HG03045 (cell line): ENCODE measurements at regions not wholly inside any gene's neighbourhood (a gene's known extent, or its start where the extent isn't known, plus 50 kb on each side); places are given as distances from the start of the nearest gene placed in this dataset.

Source experiments
- ATAC-seq: cut with Tn5 transposase; IDR thresholded peaks from one replicate; pipeline ENCODE4 v1.9.1; 2021; ENCODE audit warnings: mild to moderate bottlenecking, moderate library complexity; ENCODE audit not compliant: unreplicated experiment

- no peak for ATAC-seq
These were observed 334.7 kb downstream of the IRS2 start for GRCh38 chr13:109451726-109452125.

- ATAC-seq = no peak
These were observed 337.8 kb downstream of the IRS2 start for GRCh38 chr13:109448629-109449028.

- ATAC-seq = no peak
These were observed 338.7 kb downstream of the IRS2 start for GRCh38 chr13:109447667-109448066.

- ATAC-seq = no peak
These were observed 346.1 kb downstream of the IRS2 start for GRCh38 chr13:109440320-109440719.

GRCh38 chr13:109439813-109440212, 346.6 kb downstream of the IRS2 start:
- no peak for ATAC-seq

- ATAC-seq = no peak
These were observed 349.5 kb downstream of the IRS2 start for GRCh38 chr13:109436841-109437240.

GRCh38 chr13:109436055-109436622, 350.2 kb downstream of the IRS2 start:
- no peak for ATAC-seq

- ATAC-seq = no peak
These were observed 355.2 kb downstream of the IRS2 start for GRCh38 chr13:109431217-109431616.

GRCh38 chr13:109428146-109428545, 358.2 kb downstream of the IRS2 start:
- ATAC-seq = no peak

- ATAC-seq = no peak
These were observed 358.7 kb downstream of the IRS2 start for GRCh38 chr13:109427695-109428094.

- ATAC-seq = no peak
These were observed 359.2 kb downstream of the IRS2 start for GRCh38 chr13:109427148-109427547.

GRCh38 chr13:109426690-109426990, 359.7 kb downstream of the IRS2 start:
- ATAC-seq = no peak

- no peak for ATAC-seq
These were observed 360.3 kb downstream of the IRS2 start for GRCh38 chr13:109425821-109426689.

- no peak for ATAC-seq
These were observed 364.2 kb downstream of the IRS2 start for GRCh38 chr13:109422161-109422560.

- no peak for ATAC-seq
These were observed 366.5 kb downstream of the IRS2 start for GRCh38 chr13:109419896-109420295.

GRCh38 chr13:109418111-109418510, 368.3 kb downstream of the IRS2 start:
- ATAC-seq = no peak

- ATAC-seq = no peak
These were observed 370.4 kb downstream of the IRS2 start for GRCh38 chr13:109416001-109416400.

- no peak for ATAC-seq
These were observed 371.3 kb downstream of the IRS2 start for GRCh38 chr13:109415057-109415456.

- no peak for ATAC-seq
These were observed 374.0 kb downstream of the IRS2 start for GRCh38 chr13:109412283-109412901.

GRCh38 chr13:109410868-109411267, 375.5 kb downstream of the IRS2 start:
- no peak for ATAC-seq

GRCh38 chr13:109408591-109409382, 377.6 kb downstream of the IRS2 start:
- no peak for ATAC-seq
